GM18858 (cell line): ENCODE measurements at regions not wholly inside any gene's neighbourhood (a gene's known extent, or its start where the extent isn't known, plus 50 kb on each side); places are given as distances from the start of the nearest gene placed in this dataset.
"Not testable (repeated sequence)": the region's sequence is repeated elsewhere in the genome, so short reads cannot be mapped to it uniquely, and the experiment has no call there.

Experiments
- ATAC-seq: cut with Tn5 transposase; IDR thresholded peaks from one replicate; pipeline ENCODE4 v1.9.1; 2021; ENCODE audit not compliant: unreplicated experiment

DNA sequence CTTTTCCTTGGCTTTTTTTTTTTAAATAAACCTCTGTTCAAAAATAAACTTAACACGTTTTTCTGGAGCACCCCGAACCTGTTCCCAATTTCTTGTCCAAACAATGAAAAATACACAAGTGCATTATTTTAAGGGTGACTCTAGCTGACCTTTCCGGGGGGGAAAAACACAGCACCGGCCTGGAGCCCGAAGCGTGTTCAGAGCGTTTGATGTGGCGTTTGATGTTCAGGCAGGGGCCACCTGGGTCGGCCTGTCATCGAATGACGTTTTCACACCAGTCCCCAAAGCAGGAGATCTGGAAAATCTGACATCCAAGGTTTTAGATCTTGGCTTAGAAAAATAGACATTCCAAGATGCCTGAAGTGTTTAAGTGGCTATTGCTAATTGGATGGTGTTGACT, 282.1 kb downstream of the SHOX start:
- ATAC-seq: no peak

- ATAC-seq: not testable (repeated sequence)
Observed at GRCh38 chrX:909068-909467, 278.5 kb downstream of the SHOX start.

- no peak for ATAC-seq
Observed at GRCh38 chrX:906586-906985, 276.0 kb downstream of the SHOX start.

DNA sequence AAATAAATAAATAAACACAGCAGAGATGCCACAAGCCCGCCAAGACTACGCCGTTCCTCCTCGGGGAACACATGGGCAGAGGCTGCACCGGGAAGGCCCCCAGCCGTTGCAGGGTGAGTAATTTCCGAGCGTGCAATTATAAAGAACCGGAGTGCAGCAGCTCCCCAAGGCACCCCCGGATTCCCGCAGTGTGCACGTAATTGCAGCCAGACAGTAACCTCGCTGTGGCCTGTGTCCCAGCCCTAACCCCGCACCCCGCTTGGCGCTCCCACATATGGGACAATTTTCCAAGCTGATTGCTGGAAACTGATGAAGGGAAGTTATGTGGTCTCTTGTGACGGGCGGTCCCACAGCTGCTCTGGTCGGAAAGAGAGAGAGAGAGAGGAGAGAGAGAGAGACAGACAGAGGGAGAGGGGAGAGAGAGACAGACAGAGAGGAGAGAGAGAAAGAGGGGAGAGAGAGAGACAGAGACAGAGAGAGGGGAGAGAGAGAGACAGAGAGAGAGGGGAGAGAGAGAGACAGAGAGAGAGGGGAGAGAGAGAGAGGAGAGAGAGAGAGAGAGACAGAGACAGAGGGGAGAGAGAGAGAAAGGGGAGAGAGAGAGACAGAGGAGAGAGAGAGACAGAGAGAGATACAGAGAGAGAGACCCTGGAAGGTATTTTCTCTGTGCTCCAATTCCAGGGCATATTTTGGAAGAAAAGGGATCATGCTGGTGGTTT, 275.4 kb downstream of the SHOX start:
- no peak for ATAC-seq

GRCh38 chrX:903116-903515, 272.5 kb downstream of the SHOX start:
- ATAC-seq: no peak

GRCh38 chrX:896256-896655, 265.7 kb downstream of the SHOX start:
- ATAC-seq: no peak

- no peak for ATAC-seq
Observed at GRCh38 chrX:889966-890651, 259.5 kb downstream of the SHOX start.

DNA sequence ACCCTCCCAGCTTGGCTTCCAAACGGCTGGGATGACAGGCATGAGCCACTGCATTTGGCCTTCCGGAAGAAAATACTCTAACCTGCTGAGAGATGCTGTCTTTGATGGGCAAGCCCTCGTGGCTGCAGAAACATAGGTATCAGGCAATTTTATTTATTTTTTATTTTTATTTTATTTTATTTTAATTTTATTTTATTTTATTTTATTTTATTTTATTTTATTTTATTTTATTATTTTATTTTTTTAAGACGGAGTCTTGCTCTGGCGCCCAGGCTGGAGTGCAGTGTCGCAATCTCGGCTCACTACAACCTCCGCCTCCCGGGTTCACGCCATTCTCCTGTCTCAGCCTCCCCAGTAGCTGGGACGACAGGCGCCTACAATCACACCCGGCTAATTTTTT, 257.1 kb downstream of the SHOX start:
- ATAC-seq: not testable (repeated sequence)

DNA sequence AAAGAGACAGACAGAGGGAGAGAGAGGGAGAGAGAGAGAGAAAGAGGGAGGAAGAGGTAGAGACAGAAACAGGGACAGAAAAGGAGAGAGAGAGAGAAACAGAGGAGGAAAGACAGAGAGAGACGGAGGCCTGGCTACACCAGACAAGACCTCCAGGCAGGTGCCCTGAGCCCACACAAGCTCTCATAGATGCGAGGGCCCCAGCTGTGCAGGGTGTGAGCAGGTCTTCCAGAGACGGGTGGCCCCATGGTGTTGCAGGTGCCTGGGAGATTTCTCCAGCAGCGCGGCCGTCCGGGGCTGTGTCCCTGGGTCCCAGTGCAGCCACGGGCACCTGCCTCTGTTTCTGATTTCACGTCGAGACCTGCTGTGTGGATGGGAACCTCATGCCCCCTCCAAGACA, 253.0 kb downstream of the SHOX start:
- ATAC-seq: no peak

DNA sequence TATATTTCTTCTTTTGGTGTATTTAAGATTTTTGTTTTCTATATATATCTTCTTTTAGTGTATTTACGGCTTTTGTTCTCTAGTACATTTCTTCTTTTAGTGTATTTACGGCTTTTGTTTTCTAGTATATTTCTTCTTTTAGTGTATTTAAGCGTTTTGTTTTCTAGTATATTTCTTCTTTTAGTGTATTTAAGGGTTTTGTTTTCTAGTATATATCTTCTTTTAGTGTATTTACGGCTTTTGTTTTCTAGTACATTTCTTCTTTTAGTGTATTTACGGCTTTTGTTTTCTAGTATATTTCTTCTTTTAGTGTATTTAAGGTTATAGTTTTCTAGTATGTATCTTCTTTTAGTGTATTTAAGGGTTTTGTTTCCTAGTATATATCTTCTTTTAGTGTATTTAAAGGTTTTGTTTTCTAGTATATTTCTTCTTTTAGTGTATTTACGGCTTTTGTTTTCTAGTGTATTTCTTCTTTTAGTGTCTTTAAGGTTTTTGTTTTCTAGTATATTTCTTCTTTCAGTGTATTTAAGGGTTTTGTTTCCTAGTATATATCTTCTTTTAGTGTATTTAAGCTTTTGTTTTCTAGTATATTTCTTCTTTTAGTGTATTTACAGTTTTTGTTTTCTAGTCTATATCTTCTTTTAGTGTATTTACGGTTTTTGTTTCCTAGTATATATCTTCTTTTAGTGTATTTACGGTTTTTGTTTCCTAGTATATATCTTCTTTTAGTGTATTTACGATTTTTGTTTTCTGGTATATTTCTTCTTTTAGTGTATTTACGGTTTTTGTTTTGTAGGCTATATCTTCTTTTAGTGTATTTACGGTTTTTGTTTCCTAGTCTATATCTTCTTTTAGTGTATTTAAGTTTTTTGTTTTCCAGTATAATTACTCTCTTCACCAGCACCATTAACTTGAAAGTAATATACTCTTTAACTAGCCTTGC, 249.4 kb downstream of the SHOX start:
- ATAC-seq: not testable (repeated sequence)

DNA sequence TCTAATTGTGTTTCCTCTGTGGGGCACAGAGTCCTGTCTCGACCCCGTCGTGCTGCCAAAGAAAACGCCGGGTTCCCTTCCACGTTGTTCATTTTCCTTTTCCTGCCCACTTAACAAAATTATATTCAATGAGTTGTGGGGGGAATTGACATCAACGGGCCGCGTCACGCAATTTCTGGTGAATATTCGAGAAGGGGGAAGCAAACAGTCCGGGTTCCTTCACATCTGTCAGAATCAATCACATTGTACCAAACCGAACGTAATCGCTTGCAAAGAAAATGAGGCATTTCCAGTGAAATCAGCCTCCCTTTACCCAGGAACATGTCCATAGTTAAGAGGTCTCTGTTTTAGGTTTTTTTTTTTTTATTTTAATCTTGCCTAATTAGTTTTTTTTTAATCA, 243.5 kb downstream of the SHOX start:
- no peak for ATAC-seq

DNA sequence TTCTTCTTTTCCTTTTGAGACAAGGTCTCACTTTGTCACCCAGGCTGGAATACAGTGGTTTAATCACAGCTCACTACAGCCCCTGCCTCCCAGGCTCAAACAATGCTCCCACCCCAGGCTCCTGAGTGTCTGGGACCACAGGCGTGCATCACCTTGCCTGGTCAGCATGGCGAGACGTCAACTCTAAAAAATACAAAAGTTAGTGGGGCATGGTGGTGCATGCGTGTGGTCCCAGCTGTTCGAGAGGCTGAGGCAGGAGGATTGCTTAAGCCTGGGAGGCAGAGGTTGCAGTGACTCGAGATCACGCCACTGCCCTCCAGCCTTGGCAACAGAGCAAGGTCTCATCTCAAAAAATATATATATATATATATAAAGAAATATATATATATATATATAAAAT, 242.4 kb downstream of the SHOX start:
- ATAC-seq: no peak

GRCh38 chrX:872090-872489, 241.5 kb downstream of the SHOX start:
- no peak for ATAC-seq

DNA sequence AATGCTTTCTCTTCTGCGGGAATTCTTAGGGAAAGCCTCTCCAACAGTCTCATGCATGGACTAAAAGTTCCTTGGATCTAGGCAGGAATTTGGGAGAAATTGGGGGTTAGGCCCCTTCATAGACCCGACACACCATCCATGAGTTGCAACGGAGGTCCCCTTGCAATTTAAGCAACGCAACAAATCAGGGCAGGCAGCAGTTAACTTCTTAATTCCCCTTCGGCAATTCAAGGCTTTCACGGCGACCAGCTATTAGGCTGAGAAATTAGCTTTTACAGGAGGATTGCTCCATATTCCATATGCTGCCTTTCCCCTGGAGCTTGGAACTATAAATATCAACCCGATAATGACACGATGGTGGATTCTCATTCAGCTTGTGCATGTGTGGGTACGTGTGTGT, 241.0 kb downstream of the SHOX start:
- no peak for ATAC-seq

- no peak for ATAC-seq
Observed at GRCh38 chrX:867966-868647, 237.5 kb downstream of the SHOX start.

DNA sequence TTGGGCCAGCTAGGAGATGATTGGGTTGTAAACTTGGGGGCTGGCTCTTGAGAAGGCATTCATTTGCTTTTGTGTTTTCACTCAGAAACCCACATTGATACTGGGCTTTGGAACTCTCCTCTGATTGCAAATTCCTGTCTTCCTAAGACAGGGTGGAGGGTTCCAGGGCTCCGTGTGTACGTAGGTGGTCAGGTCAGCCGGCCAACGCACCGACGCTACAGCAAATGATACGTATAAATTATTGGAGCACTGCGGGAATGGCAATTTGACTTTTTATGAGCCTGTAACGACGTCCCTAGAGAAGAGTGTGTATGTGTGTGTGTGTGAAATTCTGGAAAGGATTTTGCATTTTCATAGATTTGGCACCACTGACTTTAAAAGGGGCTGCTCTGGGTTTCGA, 236.9 kb downstream of the SHOX start:
- ATAC-seq: no peak

DNA sequence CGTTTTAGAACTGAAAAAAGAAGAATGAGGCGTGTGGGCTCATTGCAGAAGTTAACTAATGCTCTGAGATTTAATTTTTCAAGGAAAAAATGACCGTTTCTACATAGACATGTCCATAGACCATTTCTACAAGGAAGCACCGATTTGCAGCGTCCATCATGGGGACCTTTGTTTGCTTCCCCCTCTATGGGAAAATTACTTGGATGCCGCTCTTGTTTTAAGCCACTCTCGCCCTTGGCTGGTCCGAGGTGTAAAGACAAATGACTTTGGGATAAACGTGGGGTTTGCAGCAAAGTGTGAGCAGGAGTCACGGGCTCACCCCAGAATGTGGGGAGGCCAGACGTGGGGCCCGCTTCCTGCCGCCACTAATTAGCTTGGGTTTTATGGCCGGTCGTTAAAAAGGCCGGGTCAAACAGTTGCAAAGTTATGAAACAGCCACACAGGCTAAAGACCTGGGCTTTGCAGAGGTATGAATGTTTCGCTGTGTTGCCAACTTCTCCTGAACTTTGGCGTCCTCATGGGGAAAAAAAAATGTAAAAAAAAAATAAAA, 235.9 kb downstream of the SHOX start:
- no peak for ATAC-seq

- no peak for ATAC-seq
Observed at GRCh38 chrX:865422-865821, 234.8 kb downstream of the SHOX start.

GRCh38 chrX:861921-862320, 231.3 kb downstream of the SHOX start:
- ATAC-seq: no peak

- ATAC-seq: no peak
Observed at GRCh38 chrX:861340-861890, 230.8 kb downstream of the SHOX start.

DNA sequence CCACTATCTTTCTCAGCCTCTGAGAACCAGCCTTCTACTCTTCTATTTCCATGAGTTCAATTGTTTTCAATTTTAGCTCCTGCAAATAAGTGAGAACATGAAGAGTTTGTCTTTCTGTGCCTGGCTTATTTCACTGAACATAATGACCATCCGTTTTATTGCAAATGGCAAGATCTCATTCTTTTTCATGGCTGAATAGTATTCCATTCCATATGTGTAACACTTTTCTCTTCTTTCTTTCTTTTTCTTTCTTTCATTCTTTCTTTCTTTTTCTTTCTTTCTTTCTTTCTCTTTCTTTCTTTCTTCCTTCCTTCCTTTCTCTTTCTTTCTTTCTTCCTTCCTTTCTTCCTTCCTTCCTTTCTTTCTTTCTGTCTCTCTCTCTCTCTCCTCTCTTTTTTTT, 228.7 kb downstream of the SHOX start:
- ATAC-seq: no peak
